T-helper 1 cell treated with Interleukin-12 subunit alpha and Interleukin-12 subunit beta and Interleukin-4 antibody, amounts not matched to agents 30 μg/mL and 1 μg/mL, for 36 hours (primary cell): ENCODE measurements at regions not wholly inside any gene's neighbourhood (a gene's known extent, or its start where the extent isn't known, plus 50 kb on each side); places are given as distances from the start of the nearest gene placed in this dataset.

Experiments
- H3K27ac Mint-ChIP-seq: one replicate; pipeline ENCODE4 v1.8.0; 2021; ENCODE audit warnings: mild to moderate bottlenecking, mixed read lengths
- H3K27me3 Mint-ChIP-seq: one replicate; pipeline ENCODE4 v1.8.0; 2021; ENCODE audit warnings: low read depth, mixed read lengths
- H3K36me3 Mint-ChIP-seq: one replicate; pipeline ENCODE4 v1.8.0; 2021; ENCODE audit warnings: low read depth, mixed read lengths
- H3K4me1 Mint-ChIP-seq: one replicate; pipeline ENCODE4 v1.8.0; 2021; ENCODE audit warnings: low read depth, mixed read lengths
- H3K4me3 Mint-ChIP-seq: one replicate; pipeline ENCODE4 v1.8.0; 2021; ENCODE audit warnings: mild to moderate bottlenecking, moderate library complexity, mixed read lengths
- H3K9me3 Mint-ChIP-seq: one replicate; pipeline ENCODE4 v1.8.0; 2021; ENCODE audit warnings: mixed read lengths

DNA sequence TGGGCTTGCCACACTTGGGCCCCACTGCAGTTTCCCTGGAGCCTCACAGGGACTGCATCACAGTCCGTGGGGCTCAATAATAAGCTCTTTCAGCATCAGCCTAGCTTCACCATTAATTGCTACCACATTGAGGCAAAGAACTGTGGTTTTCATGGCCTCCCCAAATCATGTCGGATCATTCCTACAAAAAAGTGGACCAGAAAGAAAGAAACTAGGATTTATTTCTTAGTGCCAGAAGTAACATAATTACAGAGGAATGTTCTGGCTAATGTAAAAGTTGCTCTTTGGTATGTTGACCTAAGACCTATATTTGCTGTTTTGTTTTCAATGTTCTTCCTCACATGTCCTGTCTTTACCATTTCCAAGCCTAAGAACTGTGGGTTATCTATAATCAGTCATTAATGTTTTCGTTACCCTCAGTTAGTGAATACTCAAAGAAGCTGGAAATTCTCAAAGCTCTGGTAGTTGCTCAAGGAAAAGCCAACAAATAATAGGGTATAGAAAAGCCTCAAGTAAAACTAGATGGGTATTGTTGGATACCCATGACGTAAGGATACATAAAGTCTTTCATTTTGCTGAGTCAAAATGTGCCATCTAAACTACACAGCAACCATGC, 173.9 kb downstream of the LTN1 start:
- H3K36me3 Mint-ChIP-seq, result peaks cover 48% of the 10 kb centered on the region
- no peak overlapping the region for H3K27ac Mint-ChIP-seq
- H3K4me1 Mint-ChIP-seq, result peaks cover 3% of the 10 kb centered on the region
- H3K27me3 Mint-ChIP-seq, result no peaks in the 10 kb centered on the region
- peaks cover 7% of the 10 kb centered on the region for H3K9me3 Mint-ChIP-seq
- no peak overlapping the region for H3K4me3 Mint-ChIP-seq

DNA sequence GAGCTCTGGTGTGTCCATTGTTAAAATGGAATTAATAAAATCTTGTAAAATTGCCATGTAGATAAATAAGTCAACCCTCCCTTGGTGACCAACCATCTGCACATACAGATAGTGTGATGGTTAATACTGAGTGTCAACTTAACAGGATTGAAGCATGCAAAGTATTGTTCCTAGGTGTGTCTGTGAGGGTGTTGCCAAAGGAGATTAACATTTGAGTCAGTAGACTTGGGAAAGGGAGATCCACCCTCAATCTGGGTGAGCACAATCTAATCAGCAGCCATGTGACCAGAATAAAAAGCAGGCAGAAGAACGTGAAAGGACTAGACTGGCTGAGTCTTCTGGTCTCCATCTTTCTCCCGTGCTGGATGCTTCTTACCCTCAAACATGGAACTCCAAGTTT, 174.8 kb downstream of the LTN1 start:
- no peaks in the 10 kb centered on the region for H3K27me3 Mint-ChIP-seq
- no peaks in the 10 kb centered on the region for H3K4me1 Mint-ChIP-seq
- H3K27ac Mint-ChIP-seq, result no peak overlapping the region
- peaks cover 12% of the 10 kb centered on the region for H3K9me3 Mint-ChIP-seq
- H3K36me3 Mint-ChIP-seq, result peaks cover 54% of the 10 kb centered on the region
- no peak overlapping the region for H3K4me3 Mint-ChIP-seq

DNA sequence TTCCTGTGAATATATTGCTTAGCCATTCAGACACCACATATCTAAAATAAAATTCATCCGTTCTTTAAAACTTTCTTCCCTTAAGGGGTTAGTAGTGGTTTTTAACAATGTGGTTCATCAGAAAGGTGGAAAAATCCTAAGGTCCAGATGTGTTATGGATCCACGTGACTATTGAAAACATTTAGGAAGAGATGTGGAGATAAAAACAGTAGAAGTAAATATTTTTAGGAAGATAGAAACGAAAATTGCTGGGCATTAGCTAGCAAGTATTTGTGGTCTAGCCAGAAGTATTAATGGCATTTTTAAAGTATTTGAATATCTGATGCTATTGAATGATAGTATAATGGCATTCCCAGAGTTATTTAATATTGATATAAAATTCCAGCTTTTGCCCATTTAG, 180.8 kb downstream of the LTN1 start:
- no peak overlapping the region for H3K27ac Mint-ChIP-seq
- peaks cover 24% of the 10 kb centered on the region for H3K9me3 Mint-ChIP-seq
- H3K27me3 Mint-ChIP-seq, result no peaks in the 10 kb centered on the region
- no peak overlapping the region for H3K4me3 Mint-ChIP-seq
- peaks cover 2% of the 10 kb centered on the region for H3K4me1 Mint-ChIP-seq
- H3K36me3 Mint-ChIP-seq, result peaks cover 44% of the 10 kb centered on the region

DNA sequence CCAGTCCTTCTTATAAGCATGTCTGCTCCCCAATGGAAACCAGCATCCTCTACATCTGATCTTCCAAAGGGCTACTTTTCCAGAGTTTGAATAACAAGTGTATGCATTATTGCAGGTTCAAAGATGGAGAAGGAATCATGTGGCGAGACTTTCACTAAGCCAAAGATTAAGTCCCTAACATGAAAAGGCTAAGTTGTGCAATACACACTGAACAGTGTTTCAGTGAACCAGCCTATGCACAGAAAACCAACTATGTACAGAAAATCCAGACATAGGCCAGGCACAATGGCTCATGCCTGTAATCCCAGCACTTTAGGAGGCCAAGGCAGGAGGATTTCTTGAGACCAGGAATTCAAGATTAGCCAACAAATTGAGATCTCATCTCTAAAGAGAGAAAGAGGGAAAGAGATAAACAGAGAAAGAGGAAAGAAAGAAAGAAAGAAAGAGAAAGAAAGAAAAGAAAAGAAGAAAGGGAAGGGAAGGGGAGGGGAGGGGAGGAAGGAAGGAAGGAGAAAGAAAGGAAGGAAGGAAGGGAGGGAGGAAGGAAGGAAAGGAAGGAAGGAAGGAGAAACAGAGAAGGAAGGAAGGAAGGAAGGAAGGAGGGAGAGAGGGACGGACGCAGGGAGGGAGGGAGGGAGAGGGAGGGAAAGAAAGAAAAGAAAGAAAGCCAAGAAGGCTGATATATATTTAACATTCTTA, 181.7 kb downstream of the LTN1 start:
- peaks cover 24% of the 10 kb centered on the region for H3K9me3 Mint-ChIP-seq
- H3K27me3 Mint-ChIP-seq, result no peaks in the 10 kb centered on the region
- H3K4me1 Mint-ChIP-seq, result peaks cover 2% of the 10 kb centered on the region
- H3K4me3 Mint-ChIP-seq, result no peak overlapping the region
- peaks cover 43% of the 10 kb centered on the region for H3K36me3 Mint-ChIP-seq
- H3K27ac Mint-ChIP-seq, result no peak overlapping the region

DNA sequence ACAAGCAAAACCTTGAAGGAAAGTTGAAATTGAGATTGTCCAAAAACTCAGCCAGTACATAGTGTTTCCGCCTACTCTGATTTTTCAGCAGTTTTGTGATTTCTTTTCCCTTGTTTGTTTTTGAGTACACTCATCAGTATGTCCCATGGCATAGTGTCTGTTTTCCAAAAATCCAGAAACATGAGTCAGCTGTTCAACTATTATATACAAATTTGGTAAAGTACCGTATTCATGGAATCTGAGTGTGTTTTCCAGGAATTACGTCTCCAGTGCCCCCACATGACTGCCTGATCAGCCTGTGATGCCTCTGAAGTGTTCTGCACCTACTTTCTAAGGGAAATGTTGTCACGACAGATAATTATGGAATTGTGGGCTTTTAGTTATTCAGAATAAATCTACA, 186.8 kb downstream of the LTN1 start:
- Mint-ChIP-seq H3K27ac (no peak overlapping the region), H3K4me1 (peaks cover 4% of the 10 kb centered on the region), H3K36me3 (peaks cover 36% of the 10 kb centered on the region), H3K4me3 (no peak overlapping the region), H3K27me3 (no peaks in the 10 kb centered on the region), H3K9me3 (peaks cover 12% of the 10 kb centered on the region)

DNA sequence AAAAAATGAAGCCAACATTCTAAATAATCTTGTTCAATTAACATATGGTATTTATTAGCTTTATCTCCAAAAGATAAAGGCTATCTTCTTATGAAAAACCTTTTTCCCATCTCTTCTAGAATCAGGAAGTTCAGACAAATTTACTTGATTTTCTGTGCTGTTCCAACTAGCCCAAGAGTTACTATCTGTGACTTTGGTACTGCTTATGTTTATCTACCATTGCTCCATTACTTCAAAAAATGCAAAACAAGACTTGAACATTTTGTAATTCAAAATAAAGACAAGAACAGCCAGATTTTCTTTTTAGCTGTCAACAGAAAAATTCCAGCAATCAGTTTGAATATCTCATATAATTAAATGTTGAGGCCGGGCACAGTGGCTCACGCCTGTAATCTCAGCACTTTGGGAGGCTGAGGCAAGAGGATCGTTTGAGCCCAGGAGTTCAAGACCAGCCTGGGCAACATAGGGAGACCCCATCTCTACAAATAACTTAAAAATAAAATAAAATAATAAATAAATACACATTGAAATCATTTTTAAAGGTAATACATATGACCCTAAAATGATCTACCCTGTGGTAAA, 188.5 kb downstream of the LTN1 start:
- peaks cover 12% of the 10 kb centered on the region for H3K9me3 Mint-ChIP-seq
- H3K27me3 Mint-ChIP-seq, result no peaks in the 10 kb centered on the region
- peaks cover 3% of the 10 kb centered on the region for H3K4me1 Mint-ChIP-seq
- H3K4me3 Mint-ChIP-seq, result no peak overlapping the region
- H3K27ac Mint-ChIP-seq, result no peak overlapping the region
- peaks cover 45% of the 10 kb centered on the region for H3K36me3 Mint-ChIP-seq

DNA sequence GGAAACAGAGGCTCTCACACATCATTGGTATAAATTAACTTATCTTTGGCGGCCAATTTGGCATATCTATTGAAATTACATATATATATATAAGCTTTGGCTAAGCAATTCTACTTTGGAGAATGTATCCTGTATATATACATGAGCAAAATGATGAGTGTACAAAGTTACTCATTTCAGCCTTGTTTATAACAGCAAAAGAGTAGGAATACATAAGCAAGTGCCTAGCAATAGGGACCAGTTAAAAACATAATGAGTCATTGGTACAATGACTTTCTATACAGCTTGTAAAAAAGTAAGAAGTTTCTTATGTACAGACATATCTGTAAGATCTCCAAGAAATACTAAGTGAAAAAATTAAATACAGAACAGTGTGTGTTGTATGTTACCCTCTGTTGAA, 190.8 kb downstream of the LTN1 start:
- H3K27ac Mint-ChIP-seq, result no peak overlapping the region
- peaks cover 40% of the 10 kb centered on the region for H3K36me3 Mint-ChIP-seq
- H3K27me3 Mint-ChIP-seq, result no peaks in the 10 kb centered on the region
- peaks cover 3% of the 10 kb centered on the region for H3K4me1 Mint-ChIP-seq
- H3K4me3 Mint-ChIP-seq, result no peak overlapping the region
- H3K9me3 Mint-ChIP-seq, result no peaks in the 10 kb centered on the region

DNA sequence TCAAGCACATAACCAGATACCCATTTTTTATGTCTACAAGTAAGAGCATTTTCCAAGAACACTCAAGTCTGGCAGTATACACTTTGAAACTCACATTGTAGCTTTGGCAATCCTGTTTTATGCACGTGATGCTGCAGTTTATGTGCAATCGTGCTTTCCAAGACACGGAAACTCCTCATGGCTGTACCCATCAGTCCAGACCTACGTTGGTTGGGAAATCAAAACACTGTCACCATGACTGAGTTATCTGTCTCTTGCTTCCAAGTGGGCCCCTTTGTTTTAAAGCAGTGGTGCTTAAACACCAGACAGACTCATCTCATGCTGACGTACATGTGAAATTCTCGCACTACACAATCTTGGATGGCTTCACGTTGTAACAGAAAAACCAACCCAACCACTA, 192.8 kb downstream of the LTN1 start:
- H3K4me3 Mint-ChIP-seq, result no peak overlapping the region
- no peaks in the 10 kb centered on the region for H3K27me3 Mint-ChIP-seq
- H3K4me1 Mint-ChIP-seq, result peaks cover 3% of the 10 kb centered on the region
- no peaks in the 10 kb centered on the region for H3K9me3 Mint-ChIP-seq
- no peak overlapping the region for H3K27ac Mint-ChIP-seq
- H3K36me3 Mint-ChIP-seq, result peaks cover 37% of the 10 kb centered on the region

DNA sequence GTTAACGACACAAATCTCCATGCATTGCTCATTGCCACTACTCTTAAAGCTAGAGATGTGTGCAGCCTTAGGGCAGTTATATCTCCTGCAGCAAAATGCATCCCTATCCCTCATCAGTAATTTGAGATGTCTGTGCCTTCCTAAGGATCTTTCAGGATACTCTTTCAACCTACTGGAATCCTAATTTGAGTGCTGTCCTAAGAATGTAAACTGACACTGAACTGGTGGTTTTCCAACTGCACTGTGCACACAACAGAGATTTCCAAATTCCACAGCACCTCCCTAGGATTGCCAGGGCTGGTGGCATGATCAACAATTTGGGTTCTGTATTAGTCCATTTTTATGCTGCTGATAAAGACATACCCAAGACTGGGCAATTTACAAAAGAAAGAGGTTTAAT, 193.9 kb downstream of the LTN1 start:
- Mint-ChIP-seq H3K4me1 (peaks cover 4% of the 10 kb centered on the region), H3K4me3 (no peak overlapping the region), H3K36me3 (peaks cover 35% of the 10 kb centered on the region), H3K27ac (no peak overlapping the region), H3K9me3 (no peaks in the 10 kb centered on the region), H3K27me3 (no peaks in the 10 kb centered on the region)

DNA sequence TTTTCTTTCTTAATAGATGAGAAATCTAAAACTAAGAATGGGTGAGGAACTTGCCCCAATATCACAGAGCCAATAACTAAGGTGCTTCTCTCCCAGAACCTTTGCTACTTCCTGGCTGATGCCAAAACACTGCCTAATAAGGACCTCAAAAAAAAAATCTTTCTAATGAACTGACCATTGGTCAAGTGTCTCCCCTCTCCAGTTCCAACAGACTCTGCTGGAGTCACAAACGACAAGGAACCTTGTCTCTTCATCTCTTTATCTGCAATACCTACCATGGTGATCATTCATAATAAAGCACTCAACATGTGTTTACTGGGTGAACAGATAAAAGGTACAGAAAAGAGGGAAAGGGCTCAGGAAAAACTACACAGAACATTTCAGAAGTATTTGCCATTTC, 197.4 kb downstream of the LTN1 start:
- H3K9me3 Mint-ChIP-seq, result no peaks in the 10 kb centered on the region
- H3K4me3 Mint-ChIP-seq, result no peak overlapping the region
- no peaks in the 10 kb centered on the region for H3K27me3 Mint-ChIP-seq
- H3K27ac Mint-ChIP-seq, result no peak overlapping the region
- H3K4me1 Mint-ChIP-seq, result peaks cover 8% of the 10 kb centered on the region
- H3K36me3 Mint-ChIP-seq, result peaks cover 29% of the 10 kb centered on the region

DNA sequence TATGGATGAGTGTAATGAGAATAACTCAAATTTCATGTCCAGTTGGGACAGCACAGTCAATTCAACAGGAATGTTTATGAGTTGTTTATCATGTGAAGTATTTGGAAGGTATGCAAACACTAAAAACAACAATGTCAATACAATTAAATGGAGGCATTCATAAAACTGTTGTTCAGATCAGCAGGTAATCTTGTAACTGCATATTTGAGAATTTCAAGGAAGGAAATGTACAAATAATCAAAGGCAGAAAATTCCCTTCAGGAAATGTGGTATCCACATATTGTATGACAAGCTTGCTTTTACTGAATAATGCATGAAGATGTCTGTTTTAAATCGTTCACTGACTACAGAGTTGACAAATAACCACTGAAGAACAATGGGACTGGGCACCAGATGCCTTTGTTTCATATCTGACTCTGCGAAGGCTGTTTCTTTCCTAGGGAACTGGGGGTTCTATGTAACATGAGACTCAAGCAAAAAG, 198.3 kb downstream of the LTN1 start:
- Mint-ChIP-seq H3K4me3 (no peak overlapping the region), H3K9me3 (no peaks in the 10 kb centered on the region), H3K36me3 (peaks cover 24% of the 10 kb centered on the region), H3K27me3 (no peaks in the 10 kb centered on the region), H3K4me1 (peaks cover 8% of the 10 kb centered on the region), H3K27ac (no peak overlapping the region)

DNA sequence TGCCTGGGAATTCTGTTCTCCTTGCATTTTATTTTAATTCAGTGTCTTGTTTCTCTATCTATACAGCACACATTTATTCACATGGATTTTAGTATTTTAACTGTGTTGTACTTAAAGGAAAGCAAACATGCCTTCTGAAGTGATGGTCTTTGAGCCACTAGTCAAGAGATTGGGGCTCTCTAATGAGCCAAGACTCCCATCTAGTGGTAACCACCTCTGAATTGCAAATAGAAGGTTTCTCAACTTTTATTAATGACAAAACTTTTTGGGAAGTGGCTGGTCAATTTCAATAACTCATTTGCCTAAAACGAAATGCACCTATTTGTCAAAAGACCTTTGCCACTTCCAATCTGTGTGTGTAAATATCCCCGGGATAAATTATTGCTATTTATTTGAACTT, 199.6 kb downstream of the LTN1 start:
- Mint-ChIP-seq H3K9me3 (no peaks in the 10 kb centered on the region), H3K27ac (no peak overlapping the region), H3K4me3 (no peak overlapping the region), H3K36me3 (peaks cover 15% of the 10 kb centered on the region), H3K4me1 (peaks cover 8% of the 10 kb centered on the region), H3K27me3 (no peaks in the 10 kb centered on the region)

DNA sequence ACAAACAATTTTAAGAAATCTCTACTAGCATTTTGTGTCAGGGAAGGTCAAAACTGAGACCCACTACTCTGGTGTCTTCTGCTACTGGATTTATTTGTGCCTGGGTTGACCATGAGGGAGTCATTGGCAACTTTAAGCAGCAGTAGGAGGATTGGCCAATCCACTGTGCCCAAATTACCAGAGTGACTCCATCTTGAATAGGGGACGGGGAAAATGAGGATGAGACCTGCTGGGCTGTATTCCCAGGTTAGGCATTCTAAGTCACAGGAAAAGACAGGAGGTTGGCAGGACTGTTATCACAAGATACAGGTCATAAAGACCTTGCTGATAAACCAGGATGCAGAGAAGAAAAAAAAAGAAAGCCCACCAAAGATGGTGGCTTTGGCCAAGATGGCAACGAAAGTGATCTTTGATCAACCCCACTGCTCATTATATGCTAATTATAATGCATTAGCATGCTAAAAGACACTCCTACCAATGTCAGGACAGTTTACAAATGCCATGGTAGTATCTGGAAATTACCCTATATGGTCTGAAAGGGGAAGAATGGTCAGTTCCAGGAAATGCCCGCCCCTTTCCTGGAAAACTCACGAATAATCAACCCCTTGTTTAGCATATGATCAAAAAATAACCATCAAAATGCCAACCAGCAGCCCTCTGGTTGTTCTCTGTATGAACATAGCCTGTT, 200.9 kb downstream of the LTN1 start:
- Mint-ChIP-seq H3K4me1 (peaks cover 14% of the 10 kb centered on the region), H3K4me3 (no peak overlapping the region), H3K36me3 (peaks cover 18% of the 10 kb centered on the region), H3K9me3 (peaks cover 8% of the 10 kb centered on the region), H3K27ac (no peak overlapping the region), H3K27me3 (no peaks in the 10 kb centered on the region)

DNA sequence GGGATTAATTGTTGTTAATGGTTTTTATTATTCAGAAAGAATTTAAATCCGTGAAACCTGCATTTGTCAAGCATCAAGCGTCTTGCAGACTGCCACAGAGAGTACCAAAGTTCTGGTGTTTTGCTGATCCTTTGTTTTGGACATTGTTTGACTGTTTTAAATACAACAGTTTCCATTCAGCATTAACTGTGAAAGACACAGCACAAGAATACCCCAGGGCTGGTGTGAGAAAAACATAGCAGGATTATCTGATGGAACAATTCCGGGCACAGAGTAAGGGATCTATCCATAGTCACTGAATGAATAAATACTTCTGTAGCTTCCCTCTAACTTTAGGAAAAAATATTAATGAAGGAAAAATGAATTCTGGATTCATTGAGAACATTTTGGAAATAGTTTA, 202.3 kb downstream of the LTN1 start:
- H3K9me3 Mint-ChIP-seq, result peaks cover 17% of the 10 kb centered on the region
- H3K4me1 Mint-ChIP-seq, result peaks cover 14% of the 10 kb centered on the region
- no peaks in the 10 kb centered on the region for H3K27me3 Mint-ChIP-seq
- H3K27ac Mint-ChIP-seq, result no peak overlapping the region
- H3K4me3 Mint-ChIP-seq, result no peak overlapping the region
- peaks cover 27% of the 10 kb centered on the region for H3K36me3 Mint-ChIP-seq

DNA sequence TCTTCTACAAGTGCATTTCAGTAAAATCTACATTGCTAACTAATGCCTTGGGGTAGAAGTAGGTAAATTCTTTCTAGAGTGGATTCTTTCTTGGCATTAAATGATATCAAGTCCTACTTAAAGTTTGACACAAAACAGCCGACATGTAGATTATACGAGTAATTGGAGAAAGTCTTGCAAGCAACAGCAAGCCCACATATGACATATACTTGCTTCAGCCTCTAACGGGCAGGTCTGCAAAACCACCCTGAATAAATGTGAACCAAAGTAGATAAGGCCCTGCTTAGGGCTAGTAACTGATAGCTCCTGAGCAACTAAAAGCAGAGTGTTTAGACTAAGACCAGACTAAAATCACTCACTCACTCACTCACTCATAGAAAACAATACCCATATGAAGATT, 203.2 kb downstream of the LTN1 start:
- no peak overlapping the region for H3K27ac Mint-ChIP-seq
- H3K4me1 Mint-ChIP-seq, result peaks cover 14% of the 10 kb centered on the region

More for the DNA sequence above, 203.2 kb downstream of the LTN1 start:
- no peaks in the 10 kb centered on the region for H3K27me3 Mint-ChIP-seq
- H3K9me3 Mint-ChIP-seq, result peaks cover 24% of the 10 kb centered on the region
- H3K4me3 Mint-ChIP-seq, result no peak overlapping the region
- H3K36me3 Mint-ChIP-seq, result peaks cover 29% of the 10 kb centered on the region
